Heart right ventricle (tissue), 16 donors: ENCODE measurements at regions not wholly inside any gene's neighbourhood (a gene's known extent, or its start where the extent isn't known, plus 50 kb on each side); places are given as distances from the start of the nearest gene placed in this dataset.

Source experiments
- ATAC-seq, 8 donors: fragments of 200-7000 bp; cut with Tn5 transposase; one replicate each; pipeline ENCODE4 v1.9.1; 2020; ENCODE audit warnings: mild to moderate bottlenecking in 8 of 8, moderate library complexity in 8 of 8, moderate number of reproducible peaks in 1 of 8
- DNase-seq, 2 donors: peaks; one replicate each; pipeline ENCODE4 v3.0.0-alpha.2; 2020
- H3K27ac ChIP-seq, 10 donors: fragments of 200-600 bp; sonication (generic) in 2 of 10; one replicate each; pipeline versions ENCODE4 v1.5.0 to v1.8.0; 2020 to 2022; ENCODE audit warnings: mild to moderate bottlenecking in 3 of 10
- H3K27me3 ChIP-seq, 7 donors: fragments of 200-600 bp; one replicate each; pipeline ENCODE4 v1.8.0; 2021 to 2022; ENCODE audit warnings: mild to moderate bottlenecking in 2 of 7
- H3K36me3 ChIP-seq, 9 donors: fragments of 200-600 bp; sonication (generic) in 1 of 9; one replicate each; pipeline versions ENCODE4 v1.5.0 to v1.8.0; 2020 to 2022; ENCODE audit warnings: mild to moderate bottlenecking in 2 of 9
- H3K4me1 ChIP-seq, 9 donors: fragments of 200-600 bp; sonication (generic) in 1 of 9; one replicate each; pipeline versions ENCODE4 v1.5.0 to v1.8.0; 2020 to 2022; ENCODE audit warnings: mild to moderate bottlenecking in 4 of 9
- H3K4me3 ChIP-seq, 10 donors: fragments of 200-600 bp; sonication (generic) in 2 of 10; one replicate each; pipeline versions ENCODE4 v1.5.0 to v1.8.0; 2020 to 2022; ENCODE audit warnings: mild to moderate bottlenecking in 7 of 10, moderate library complexity in 2 of 10
- H3K9me3 ChIP-seq, 11 donors: fragments of 200-600 bp in 10 of 11; sonication (generic) in 2 of 11; one replicate each; pipeline versions ENCODE4 v1.5.0 to v1.8.0; 2013 to 2022; ENCODE audit warnings: mild to moderate bottlenecking in 2 of 11, control low read depth in 1 of 11, moderate library complexity in 1 of 11
- WGBS, 2 donors: extraction: QIAGEN DNeasy Blood & Tissue Kit; methylation state at CpG; one replicate each; pipeline ENCODE4 v1.1.7; 2013; ENCODE audit warnings: inconsistent platforms in 1 of 2; 5-methylcytosine and 5-hydroxymethylcytosine counted together
- intact Hi-C, 10 donors: fragments of 100-400 bp; cut with DNase I; formaldehyde crosslinking; loops; one replicate each; pipeline versions ENCODE4 v1.11.1 to v1.14.2; 2022
- TF ChIP-seq, protein P1 (sequence below), 9 donors: fragments of 200-600 bp; sonication (generic) in 2 of 9; IDR thresholded peaks; one replicate each; pipeline versions ENCODE4 v1.5.0 to v1.8.0; 2021 to 2022; ENCODE audit warnings: antibody characterized with exemption in 9 of 9, mild to moderate bottlenecking in 5 of 9, moderate library complexity in 1 of 9
- donor health status: Arrhythmogenic right ventricular cardiomyopathy.
- donor health status: ischemic (EF 13 %, LVEDD 7.1; RV severe dilation, severe dysfunction).
- donor health status: healthy with polysubstance abuse.
- donor health status: DM: no; HTN: yes; CAD: no.
- donor health status: DM: no; HTN: no; CAD: no.
- donor health status: ischemic (EF 25% LVEDD 6.9; RV normal size, moderate dysfunction).
- donor health status: ischemic (EF 25% LVEDD 5.7; RV mildly dilated, moderate dysfunction).
- donor health status: healthy.
- donor health status: DM: yes; HTN: yes; CAD: no.
- donor health status: Ischemic cardiomyopathy.
- donor health status: ischemic (EF 35%, LVEDD 5.7; RV mildly dilated, moderate dysfunction).
- donor health status: nonischemic (EF 11% LVEDD 7.7; RV severe dilation, severe dysfunction).
- donor health status: DM: yes; HTN: yes; CAD: no.
- donor health status: PGD.
- donor health status: ischemic (EF 29% LVEDD 5.4; RV normal size, mild dysfunction).
- donor health status: nonischemic (EF 23%, LVEDD 6.1; RV moderate dilation, normal function).

DNA sequence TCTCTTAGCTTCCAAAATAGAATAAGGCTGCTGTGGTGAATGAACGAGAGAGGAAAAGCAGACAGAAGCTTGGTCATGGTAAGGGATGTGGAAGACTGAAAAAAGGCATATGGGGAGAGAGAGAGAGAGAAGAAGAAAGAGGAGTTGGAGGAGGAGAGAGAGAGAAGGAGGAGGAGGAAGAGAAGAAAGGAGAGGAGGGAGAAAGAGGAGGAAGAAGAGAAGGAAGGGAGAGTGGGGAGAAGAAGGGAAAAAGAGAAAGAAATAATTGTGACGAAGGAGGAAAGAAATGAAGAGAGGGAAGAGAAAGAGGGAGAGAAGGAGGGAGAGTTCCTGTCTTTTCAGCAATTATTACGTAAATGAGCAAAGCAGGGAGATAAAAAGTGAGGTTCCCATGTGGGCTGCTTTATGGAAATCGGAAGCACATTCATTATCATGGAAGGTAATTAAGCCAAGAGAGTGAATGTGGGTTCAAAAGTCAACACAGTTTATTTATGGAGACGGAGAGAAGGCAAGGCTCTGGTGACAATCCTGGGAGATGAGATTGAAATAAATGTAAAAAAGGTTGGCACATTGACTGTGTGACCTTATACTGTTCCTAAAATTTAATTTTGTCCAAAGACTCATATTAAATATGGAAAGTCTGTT, 611.2 kb downstream of the KIF4B start:
- H3K9me3 ChIP-seq: no peaks in the 10 kb centered on the region
- H3K27me3 ChIP-seq: peaks cover 0 to 5% (median 0%) of the 10 kb centered on the region in 7 donors
- intact Hi-C loops: no loop called here
- H3K4me1 ChIP-seq: no peaks in the 10 kb centered on the region
- no peak overlapping the region for H3K4me3 ChIP-seq
- DNase-seq (no peak), ATAC-seq (no peak)
- no peak overlapping the region for H3K27ac ChIP-seq
- WGBS, 2 donors: 65 to 67% methylated on average over 5 of the region's 5 CpGs
- no peaks in the 10 kb centered on the region for H3K36me3 ChIP-seq
- TF ChIP-seq, protein P1, sequence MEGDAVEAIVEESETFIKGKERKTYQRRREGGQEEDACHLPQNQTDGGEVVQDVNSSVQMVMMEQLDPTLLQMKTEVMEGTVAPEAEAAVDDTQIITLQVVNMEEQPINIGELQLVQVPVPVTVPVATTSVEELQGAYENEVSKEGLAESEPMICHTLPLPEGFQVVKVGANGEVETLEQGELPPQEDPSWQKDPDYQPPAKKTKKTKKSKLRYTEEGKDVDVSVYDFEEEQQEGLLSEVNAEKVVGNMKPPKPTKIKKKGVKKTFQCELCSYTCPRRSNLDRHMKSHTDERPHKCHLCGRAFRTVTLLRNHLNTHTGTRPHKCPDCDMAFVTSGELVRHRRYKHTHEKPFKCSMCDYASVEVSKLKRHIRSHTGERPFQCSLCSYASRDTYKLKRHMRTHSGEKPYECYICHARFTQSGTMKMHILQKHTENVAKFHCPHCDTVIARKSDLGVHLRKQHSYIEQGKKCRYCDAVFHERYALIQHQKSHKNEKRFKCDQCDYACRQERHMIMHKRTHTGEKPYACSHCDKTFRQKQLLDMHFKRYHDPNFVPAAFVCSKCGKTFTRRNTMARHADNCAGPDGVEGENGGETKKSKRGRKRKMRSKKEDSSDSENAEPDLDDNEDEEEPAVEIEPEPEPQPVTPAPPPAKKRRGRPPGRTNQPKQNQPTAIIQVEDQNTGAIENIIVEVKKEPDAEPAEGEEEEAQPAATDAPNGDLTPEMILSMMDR (IDR thresholded peaks at IDR 0.05): no peak

DNA sequence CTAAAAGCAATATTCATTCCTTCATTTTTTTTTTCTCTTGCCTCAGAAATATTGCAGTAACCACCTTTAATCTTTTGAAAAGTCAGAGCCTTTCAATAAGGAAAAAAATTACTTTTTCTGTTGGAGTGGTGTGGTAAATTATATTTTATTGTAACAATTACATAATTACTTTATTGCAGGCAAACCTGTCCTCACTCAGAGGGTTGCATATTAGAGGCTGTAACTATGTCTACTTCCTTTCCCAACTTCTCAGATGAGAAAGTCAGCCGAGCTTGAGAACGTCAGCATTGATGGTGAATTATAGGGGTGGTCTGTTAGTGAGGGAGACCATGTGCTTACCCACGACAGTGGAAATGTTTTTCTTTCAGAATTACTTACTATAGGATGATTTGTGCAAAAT, 611.8 kb downstream of the KIF4B start:
- Histone ChIP-seq H3K4me3 (no peak overlapping the region), H3K9me3 (no peaks in the 10 kb centered on the region), H3K27ac (no peak overlapping the region), H3K27me3 (peaks cover 0 to 5% (median 0%) of the 10 kb centered on the region in 7 donors), H3K4me1 (no peaks in the 10 kb centered on the region), H3K36me3 (no peaks in the 10 kb centered on the region)
- ATAC-seq: no peak
- WGBS, 2 donors: 51 to 66% methylated on average over 3 of the region's 3 CpGs
- TF ChIP-seq, protein P1 (IDR thresholded peaks at IDR 0.05): no peak
- intact Hi-C loops: no loop called here
- DNase-seq: no peak

DNA sequence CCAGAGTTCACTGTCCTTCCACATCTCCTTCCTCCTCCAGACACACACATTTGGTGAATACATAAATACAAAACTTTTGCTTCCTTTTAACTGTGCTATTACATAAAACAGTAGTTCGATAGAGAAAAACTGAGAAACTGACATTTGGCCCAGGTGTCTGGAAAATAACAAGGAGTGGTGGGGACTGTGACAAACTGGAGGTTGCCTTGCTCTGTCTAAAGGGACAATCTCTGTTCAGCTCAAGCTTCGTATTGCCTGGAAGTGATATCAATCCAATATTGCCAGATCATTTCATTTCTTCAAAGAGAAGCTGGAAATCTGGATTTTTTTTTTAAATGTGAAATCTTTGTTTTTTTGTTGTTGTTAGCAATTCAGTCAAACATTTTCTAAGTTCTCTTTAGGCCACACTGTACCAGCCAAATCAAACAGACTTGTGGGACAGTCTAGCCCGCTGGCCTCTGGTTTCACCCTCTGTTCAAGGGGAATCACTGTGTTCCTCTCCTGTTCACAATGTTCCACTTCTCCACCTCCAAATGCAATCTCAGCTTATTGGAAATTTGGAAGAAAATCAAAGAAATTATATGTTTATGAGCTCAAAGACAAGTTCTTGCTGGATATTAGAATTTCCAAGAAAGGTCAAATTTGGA, 612.5 kb downstream of the KIF4B start:
- H3K4me1 ChIP-seq: no peaks in the 10 kb centered on the region
- ATAC-seq (no peak), DNase-seq (no peak)
- intact Hi-C loops: no loop called here
- H3K9me3 ChIP-seq: no peaks in the 10 kb centered on the region
- H3K36me3 ChIP-seq: no peaks in the 10 kb centered on the region
- TF ChIP-seq, protein P1 (IDR thresholded peaks at IDR 0.05): no peak
- no peak overlapping the region for H3K4me3 ChIP-seq
- 88 to 92% methylated on average over 3 of the region's 3 CpGs for WGBS, 2 donors
- peaks cover 0 to 5% (median 0%) of the 10 kb centered on the region in 7 donors for H3K27me3 ChIP-seq
- H3K27ac ChIP-seq: no peak overlapping the region

DNA sequence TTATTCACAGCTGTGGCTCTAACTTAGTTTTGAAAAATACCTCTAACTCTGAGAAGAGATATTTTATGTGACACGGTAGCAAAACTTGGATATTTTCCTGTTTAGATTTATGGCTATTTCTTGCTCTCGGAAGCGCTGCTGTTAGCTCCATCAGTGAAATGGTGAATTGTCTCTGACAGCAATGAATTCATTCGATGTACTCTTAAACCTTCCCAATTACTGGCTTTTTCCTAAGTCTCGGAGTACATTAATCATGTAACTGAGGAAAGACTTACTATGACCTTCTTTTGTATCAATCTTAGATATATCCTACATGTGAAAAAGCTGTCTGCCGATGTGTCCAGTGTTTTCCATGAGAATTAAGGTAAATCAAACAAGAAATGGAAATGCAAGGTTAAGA, 613.0 kb downstream of the KIF4B start:
- Histone ChIP-seq H3K27ac (no peak overlapping the region), H3K4me1 (no peaks in the 10 kb centered on the region), H3K27me3 (peaks cover 0 to 5% (median 0%) of the 10 kb centered on the region in 7 donors), H3K36me3 (no peaks in the 10 kb centered on the region), H3K4me3 (no peak overlapping the region), H3K9me3 (no peaks in the 10 kb centered on the region)
- TF ChIP-seq, protein P1 (IDR thresholded peaks at IDR 0.05): no peak
- no peak for ATAC-seq
- 87 to 89% methylated on average over 6 of the region's 6 CpGs for WGBS, 2 donors
- intact Hi-C loops: no loop called here
- no peak for DNase-seq
